ENCODE measurements at regions not wholly inside any gene's neighbourhood (a gene's known extent, or its start where the extent isn't known, plus 50 kb on each side); places are given as distances from the start of the nearest gene placed in this dataset.

DNA sequence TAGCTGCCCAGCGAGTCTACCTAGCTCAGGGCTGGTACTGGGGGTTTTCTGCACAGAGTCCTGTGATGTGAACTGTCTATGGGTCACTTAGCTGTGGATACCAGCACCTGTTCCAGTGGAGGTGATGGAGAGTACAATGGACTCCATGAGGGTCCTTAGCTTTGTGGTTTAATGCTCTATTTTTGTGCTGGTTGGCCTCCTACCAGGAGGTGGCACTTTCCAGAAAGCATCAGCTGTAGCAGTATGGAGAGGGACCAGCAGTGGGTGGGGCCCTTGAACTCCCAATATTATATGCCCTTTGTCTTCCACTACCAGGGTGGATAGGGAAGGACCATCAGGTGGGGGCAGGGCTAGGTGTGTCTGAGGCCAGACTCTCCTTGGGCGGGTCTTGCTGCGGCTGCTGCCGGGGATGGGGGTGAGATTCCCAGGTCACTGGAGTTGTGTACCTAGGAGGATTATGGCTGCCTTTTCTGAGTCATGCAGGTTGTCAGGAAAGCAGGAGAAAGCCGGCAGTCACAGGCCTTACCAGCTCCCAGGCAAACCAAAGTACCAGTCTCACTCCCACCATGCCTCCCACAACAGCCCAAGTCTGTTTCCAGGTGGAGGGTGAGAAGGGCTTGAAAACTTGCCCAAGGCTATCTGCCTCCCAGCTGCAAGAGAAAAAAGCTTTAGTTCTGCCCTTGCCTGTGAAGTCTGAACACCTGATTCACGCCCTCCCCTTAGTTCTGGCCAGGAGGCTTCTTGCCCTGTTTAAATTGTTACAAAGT is 163.0 kb upstream of the NUDT4 start:
- ChIA-PET POLR2A (ENCODE audit: unreplicated experiment) (no interaction called here), CTCF (no interaction called here)
- Histone ChIP-seq H3K56ac (ENCODE audit: extremely low read depth, insufficient read depth, low read length) (no peak overlapping the region), H3K4me3 (ENCODE audit: insufficient read depth, low read depth, low read length) (no peak overlapping the region), H2BK15ac (ENCODE audit: low read depth, low read length) (no peak overlapping the region), H3K27ac (ENCODE audit: insufficient read depth, low read length) (no peak overlapping the region), H3K9me1 (ENCODE audit: insufficient read depth, low read length) (no peaks in the 10 kb centered on the region), H2BK120ac (ENCODE audit: low read depth, low read length) (no peak overlapping the region), H3K27me3 (ENCODE audit: control insufficient read depth, insufficient read depth, low read length) (no peaks in the 10 kb centered on the region), H4K8ac (ENCODE audit: low read depth in 2 of 2, low read length in 2 of 2) (no peak overlapping the region), H2BK20ac (ENCODE audit: low read depth, low read length) (no peak overlapping the region), H3K23ac (ENCODE audit: low read depth, low read length) (no peak overlapping the region), H3K79me1 (ENCODE audit: low read depth in 1 of 2, low read length in 2 of 2) (no peaks in the 10 kb centered on the region), H4K5ac (ENCODE audit: low read depth, low read length) (no peak overlapping the region), H4K20me1 (ENCODE audit: insufficient read depth, low read length) (no peaks in the 10 kb centered on the region), H3K4ac (ENCODE audit: low read depth, low read length) (no peak overlapping the region), H2AK5ac (ENCODE audit: low read depth, low read length) (no peak overlapping the region), H4K91ac (ENCODE audit: insufficient read depth, low read depth, low read length) (no peak overlapping the region), H3K4me2 (ENCODE audit: low read depth, low read length) (no peak overlapping the region), H3K18ac (ENCODE audit: low read depth, low read length) (no peak overlapping the region), H3K9ac (ENCODE audit: low read depth, low read length) (no peak overlapping the region), H3K4me1 (ENCODE audit: control insufficient read depth, insufficient read depth, low read length) (no peaks in the 10 kb centered on the region), H2AFZ (replicated peaks; ENCODE audit: low read length, poor library complexity) (no peak overlapping the region), H2AK9ac (replicated peaks; ENCODE audit: low read depth, low read length, poor library complexity) (no peak overlapping the region), H2BK5ac (ENCODE audit: low read depth, low read length, poor library complexity, severe bottlenecking) (no peak overlapping the region), H3K36me3 (ENCODE audit: control insufficient read depth, insufficient read depth, low read length) (no peaks in the 10 kb centered on the region), H3K14ac (replicated peaks; ENCODE audit: low read depth, low read length) (no peak overlapping the region), H3K9me3 (ENCODE audit: control insufficient read depth, insufficient read depth, low read length) (no peaks in the 10 kb centered on the region)
- BruUV-seq (replicated peaks), result no TSS peak
- TF ChIP-seq RFX5 (IDR thresholded peaks at IDR 0.05; ENCODE audit: low read depth, low read length), result no peak
- no peak for TF ChIP-seq MAZ (IDR thresholded peaks at IDR 0.05; ENCODE audit: borderline replicate concordance, low read depth, low read length)
- TF ChIP-seq RAD21 (IDR thresholded peaks at IDR 0.05; ENCODE audit: low read length), result no peak
- TF ChIP-seq FOS (IDR thresholded peaks at IDR 0.05; ENCODE audit: low read depth, low read length), result no peak
- no peak for TF ChIP-seq SMC3 (IDR thresholded peaks at IDR 0.05; ENCODE audit: low read depth, low read length)
- no peak for TF ChIP-seq MXI1 (IDR thresholded peaks at IDR 0.05; ENCODE audit: borderline replicate concordance, low read depth, low read length)
- TF ChIP-seq, protein P1, sequence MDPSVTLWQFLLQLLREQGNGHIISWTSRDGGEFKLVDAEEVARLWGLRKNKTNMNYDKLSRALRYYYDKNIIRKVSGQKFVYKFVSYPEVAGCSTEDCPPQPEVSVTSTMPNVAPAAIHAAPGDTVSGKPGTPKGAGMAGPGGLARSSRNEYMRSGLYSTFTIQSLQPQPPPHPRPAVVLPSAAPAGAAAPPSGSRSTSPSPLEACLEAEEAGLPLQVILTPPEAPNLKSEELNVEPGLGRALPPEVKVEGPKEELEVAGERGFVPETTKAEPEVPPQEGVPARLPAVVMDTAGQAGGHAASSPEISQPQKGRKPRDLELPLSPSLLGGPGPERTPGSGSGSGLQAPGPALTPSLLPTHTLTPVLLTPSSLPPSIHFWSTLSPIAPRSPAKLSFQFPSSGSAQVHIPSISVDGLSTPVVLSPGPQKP (IDR thresholded peaks at IDR 0.05; ENCODE audit: borderline replicate concordance, low read depth, low read length), result no peak
- TF ChIP-seq, protein P2, sequence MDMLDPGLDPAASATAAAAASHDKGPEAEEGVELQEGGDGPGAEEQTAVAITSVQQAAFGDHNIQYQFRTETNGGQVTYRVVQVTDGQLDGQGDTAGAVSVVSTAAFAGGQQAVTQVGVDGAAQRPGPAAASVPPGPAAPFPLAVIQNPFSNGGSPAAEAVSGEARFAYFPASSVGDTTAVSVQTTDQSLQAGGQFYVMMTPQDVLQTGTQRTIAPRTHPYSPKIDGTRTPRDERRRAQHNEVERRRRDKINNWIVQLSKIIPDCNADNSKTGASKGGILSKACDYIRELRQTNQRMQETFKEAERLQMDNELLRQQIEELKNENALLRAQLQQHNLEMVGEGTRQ (IDR thresholded peaks at IDR 0.05; ENCODE audit: low read depth, low read length), result no peak
- TF ChIP-seq CEBPB (IDR thresholded peaks at IDR 0.05; ENCODE audit: low read depth, low read length), result no peak
- TF ChIP-seq POLR2A (IDR thresholded peaks at IDR 0.05; ENCODE audit: low read depth, low read length), result no peak
- TF ChIP-seq BHLHE40 (IDR thresholded peaks at IDR 0.05; ENCODE audit: low read depth, low read length), result no peak
- TF ChIP-seq, protein P3, sequence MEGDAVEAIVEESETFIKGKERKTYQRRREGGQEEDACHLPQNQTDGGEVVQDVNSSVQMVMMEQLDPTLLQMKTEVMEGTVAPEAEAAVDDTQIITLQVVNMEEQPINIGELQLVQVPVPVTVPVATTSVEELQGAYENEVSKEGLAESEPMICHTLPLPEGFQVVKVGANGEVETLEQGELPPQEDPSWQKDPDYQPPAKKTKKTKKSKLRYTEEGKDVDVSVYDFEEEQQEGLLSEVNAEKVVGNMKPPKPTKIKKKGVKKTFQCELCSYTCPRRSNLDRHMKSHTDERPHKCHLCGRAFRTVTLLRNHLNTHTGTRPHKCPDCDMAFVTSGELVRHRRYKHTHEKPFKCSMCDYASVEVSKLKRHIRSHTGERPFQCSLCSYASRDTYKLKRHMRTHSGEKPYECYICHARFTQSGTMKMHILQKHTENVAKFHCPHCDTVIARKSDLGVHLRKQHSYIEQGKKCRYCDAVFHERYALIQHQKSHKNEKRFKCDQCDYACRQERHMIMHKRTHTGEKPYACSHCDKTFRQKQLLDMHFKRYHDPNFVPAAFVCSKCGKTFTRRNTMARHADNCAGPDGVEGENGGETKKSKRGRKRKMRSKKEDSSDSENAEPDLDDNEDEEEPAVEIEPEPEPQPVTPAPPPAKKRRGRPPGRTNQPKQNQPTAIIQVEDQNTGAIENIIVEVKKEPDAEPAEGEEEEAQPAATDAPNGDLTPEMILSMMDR (conservative IDR thresholded peaks at IDR 0.05; ENCODE audit: low read depth, low read length), result no peak
- dilution Hi-C loops (cut with HindIII; ENCODE audit: low sequenced_read_pairs, unreplicated experiment) (no loop called here), intact Hi-C loops (cut with micrococcal nuclease) (no loop called here), in situ Hi-C loops (cut with MboI; ENCODE audit: low sequenced_read_pairs) (no loop called here)
- no CpG with 5 or more reads among the region's 6 CpGs for WGBS, 2 experiments (ENCODE audit: extremely low coverage in 2 of 2, insufficient read length in 1 of 2)
- DNase-seq (no peak), ATAC-seq (ENCODE audit: low read depth) (no peak)

All from IMR-90 (cell line).